Peyer's patch (tissue), 4 donors: ENCODE measurements at regions not wholly inside any gene's neighbourhood (a gene's known extent, or its start where the extent isn't known, plus 50 kb on each side); places are given as distances from the start of the nearest gene placed in this dataset.

Experiments used
- DNase-seq, 3 donors: peaks; one replicate each; pipeline ENCODE4 v3.0.0-alpha.2; 2017 to 2019
- H3K27ac ChIP-seq, 4 donors: fragments of 200-600 bp; sonication (generic); one replicate each; pipeline ENCODE4 v1.5.1; 2016 to 2019
- H3K27me3 ChIP-seq, 2 donors: fragments of 200-600 bp; sonication (generic); one replicate each; pipeline ENCODE4 v1.5.1; 2019
- H3K36me3 ChIP-seq, 3 donors: fragments of 200-600 bp; sonication (generic); one replicate each; pipeline ENCODE4 v1.5.1; 2016 to 2019
- H3K4me1 ChIP-seq, 4 donors: fragments of 200-600 bp; sonication (generic); one replicate each; pipeline ENCODE4 v1.5.1; 2016 to 2019
- H3K4me3 ChIP-seq, 4 donors: fragments of 200-600 bp; sonication (generic); 1 replicate in 3 of 4; 2 replicates in 1 of 4; pipeline ENCODE4 v1.5.1; 2016 to 2019; ENCODE audit warnings: mild to moderate bottlenecking in 1 of 4
- H3K9me3 ChIP-seq, 4 donors: fragments of 200-600 bp; sonication (generic); one replicate each; pipeline ENCODE4 v1.5.1; 2016 to 2019; ENCODE audit warnings: mild to moderate bottlenecking in 1 of 4
- CTCF ChIP-seq, 6 experiments: fragments of 450-650 bp in 4 of 6; fragments of 200-600 bp in 2 of 6; sonication (generic) in 1 of 6; IDR thresholded peaks; one replicate each; pipeline ENCODE4 v1.5.1; 2017 to 2019; ENCODE audit warnings: antibody characterized with exemption in 6 of 6, mild to moderate bottlenecking in 3 of 6, moderate library complexity in 1 of 6
- POLR2A ChIP-seq, 2 donors: fragments of 450-650 bp; IDR thresholded peaks; one replicate each; pipeline ENCODE4 v1.5.1; 2017; ENCODE audit warnings: antibody characterized with exemption in 2 of 2, mild to moderate bottlenecking in 2 of 2, moderate library complexity in 2 of 2

- no peak overlapping the region for H3K27ac ChIP-seq
- no peaks in the 10 kb centered on the region for H3K4me1 ChIP-seq
- H3K27me3 ChIP-seq, result no peaks in the 10 kb centered on the region
- no peak overlapping the region for H3K4me3 ChIP-seq
- H3K9me3 ChIP-seq, result no peaks in the 10 kb centered on the region
- H3K36me3 ChIP-seq, result no peaks in the 10 kb centered on the region
- no peak for DNase-seq
- TF ChIP-seq POLR2A (IDR thresholded peaks at IDR 0.05) (no peak), CTCF (IDR thresholded peaks at IDR 0.05) (no peak)
Observed at GRCh38 chr3:66629150-66629981, 128.5 kb upstream of the LRIG1 start.

- H3K27ac ChIP-seq, result no peak overlapping the region
- H3K4me3 ChIP-seq, result no peak overlapping the region
- H3K36me3 ChIP-seq, result no peaks in the 10 kb centered on the region
- H3K4me1 ChIP-seq, result no peaks in the 10 kb centered on the region
- no peaks in the 10 kb centered on the region for H3K9me3 ChIP-seq
- no peak for DNase-seq
- no peak for TF ChIP-seq CTCF (IDR thresholded peaks at IDR 0.05)
- no peak for TF ChIP-seq POLR2A (IDR thresholded peaks at IDR 0.05)
- no peaks in the 10 kb centered on the region for H3K27me3 ChIP-seq
Observed at GRCh38 chr3:66629982-66630368, 129.2 kb upstream of the LRIG1 start.

DNA sequence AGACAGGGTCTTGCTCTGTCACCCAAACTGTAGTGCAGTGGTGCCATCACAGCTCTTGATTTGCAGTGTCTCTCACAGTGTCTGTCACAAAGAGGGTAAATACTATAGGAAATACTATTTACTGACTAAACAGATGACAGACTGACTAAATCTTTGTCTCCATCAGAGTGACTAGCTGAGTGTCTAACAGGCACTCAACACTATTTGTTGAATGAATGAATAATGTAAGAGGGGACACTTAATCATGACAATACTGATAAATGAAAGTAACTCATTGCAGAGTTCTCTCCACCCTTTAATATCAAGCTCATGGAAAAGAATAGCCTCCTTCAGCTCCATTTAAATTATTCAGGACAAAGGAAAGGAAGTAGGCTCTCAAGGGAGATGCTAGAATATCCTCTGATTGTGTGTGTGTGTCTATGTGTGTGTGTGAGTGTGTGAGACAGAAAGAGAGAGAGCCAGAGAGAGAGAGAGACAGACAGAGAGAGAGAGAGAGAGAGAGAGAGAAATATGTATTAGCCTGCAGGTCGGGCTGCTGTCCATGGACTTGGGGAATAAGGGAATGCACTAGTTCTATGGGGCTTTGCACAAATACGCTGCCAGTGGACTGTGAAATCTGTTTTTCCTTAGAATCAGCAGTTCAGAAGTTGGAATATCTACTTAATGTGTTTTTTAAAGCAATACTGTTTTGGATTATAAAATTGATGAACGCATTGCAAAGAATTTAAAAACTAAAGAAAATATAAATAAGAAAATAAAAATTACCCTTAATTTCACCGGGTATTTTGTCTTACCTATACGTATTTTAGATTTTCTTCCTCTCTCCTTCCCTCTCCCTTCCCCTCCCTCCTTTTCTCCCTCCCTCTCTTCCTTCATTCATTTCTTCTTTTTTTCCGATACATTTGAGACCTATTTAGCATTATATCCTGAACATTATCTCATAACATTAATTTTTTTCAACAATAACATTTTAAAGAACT lies 132.9 kb upstream of the LRIG1 start:
- no peak for DNase-seq
- H3K4me1 ChIP-seq, result no peaks in the 10 kb centered on the region
- no peaks in the 10 kb centered on the region for H3K27me3 ChIP-seq
- H3K9me3 ChIP-seq, result no peaks in the 10 kb centered on the region
- TF ChIP-seq CTCF (IDR thresholded peaks at IDR 0.05) (no peak), POLR2A (IDR thresholded peaks at IDR 0.05) (no peak)
- no peak overlapping the region for H3K27ac ChIP-seq
- H3K36me3 ChIP-seq, result no peaks in the 10 kb centered on the region
- H3K4me3 ChIP-seq, result no peak overlapping the region

DNA sequence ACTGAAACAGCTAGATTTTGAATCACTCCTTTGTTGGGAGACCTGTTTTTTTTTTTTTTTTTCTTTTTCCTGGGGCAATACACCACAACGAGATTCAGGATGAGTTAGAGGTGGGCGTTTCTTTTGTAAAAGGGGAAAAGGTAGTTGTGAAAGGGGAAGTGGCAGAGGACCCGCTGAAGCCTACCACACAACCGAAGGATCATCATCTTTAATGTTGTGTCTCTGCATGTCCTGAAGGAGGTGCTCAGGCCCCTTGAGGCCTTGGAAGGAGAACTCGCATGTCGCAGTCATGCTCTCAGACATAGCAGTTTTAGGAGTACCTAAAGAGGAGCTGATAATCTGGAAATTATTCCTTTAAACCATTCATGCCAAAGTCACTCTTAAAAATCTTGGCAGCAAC lies 137.9 kb upstream of the LRIG1 start:
- no peaks in the 10 kb centered on the region for H3K27me3 ChIP-seq
- H3K9me3 ChIP-seq, result no peaks in the 10 kb centered on the region
- TF ChIP-seq POLR2A (IDR thresholded peaks at IDR 0.05) (no peak), CTCF (IDR thresholded peaks at IDR 0.05) (no peak)
- no peak overlapping the region for H3K4me3 ChIP-seq
- DNase-seq, result no peak
- no peaks in the 10 kb centered on the region for H3K36me3 ChIP-seq
- no peaks in the 10 kb centered on the region for H3K4me1 ChIP-seq
- H3K27ac ChIP-seq, result no peak overlapping the region

GRCh38 chr3:66639809-66640356 lies 139.1 kb upstream of the LRIG1 start:
- Histone ChIP-seq H3K9me3 (no peaks in the 10 kb centered on the region), H3K27me3 (no peaks in the 10 kb centered on the region), H3K4me1 (no peaks in the 10 kb centered on the region), H3K36me3 (no peaks in the 10 kb centered on the region), H3K4me3 (no peak overlapping the region), H3K27ac (no peak overlapping the region)
- TF ChIP-seq CTCF (IDR thresholded peaks at IDR 0.05) (no peak), POLR2A (IDR thresholded peaks at IDR 0.05) (no peak)
- DNase-seq, result no peak
